ENCODE measurements at regions not wholly inside any gene's neighbourhood (a gene's known extent, or its start where the extent isn't known, plus 50 kb on each side); places are given as distances from the start of the nearest gene placed in this dataset.

- no peak for DNase-seq
These were observed 1353.2 kb upstream of the ADGRL2 start for GRCh38 chr1:80447526-80447925.

GRCh38 chr1:80445033-80445432 lies 1355.7 kb upstream of the ADGRL2 start:
- DNase-seq: no peak

- no peak for DNase-seq
These were observed 1356.6 kb upstream of the ADGRL2 start for GRCh38 chr1:80444171-80444570.

- no peak for DNase-seq
These were observed 1359.1 kb upstream of the ADGRL2 start for GRCh38 chr1:80441664-80442063.

GRCh38 chr1:80436851-80437250 lies 1363.9 kb upstream of the ADGRL2 start:
- DNase-seq: no peak

- DNase-seq: no peak
These were observed 1372.9 kb upstream of the ADGRL2 start for GRCh38 chr1:80427881-80428280.

- DNase-seq: no peak
These were observed 1376.5 kb upstream of the ADGRL2 start for GRCh38 chr1:80424249-80424648.

- no peak for DNase-seq
These were observed 1382.6 kb upstream of the ADGRL2 start for GRCh38 chr1:80418134-80418533.

GRCh38 chr1:80417671-80418070 lies 1383.1 kb upstream of the ADGRL2 start:
- no peak for DNase-seq

- no peak for DNase-seq
These were observed 1386.8 kb upstream of the ADGRL2 start for GRCh38 chr1:80413969-80414368.

- DNase-seq: no peak
These were observed 1390.5 kb upstream of the ADGRL2 start for GRCh38 chr1:80410233-80410632.

- DNase-seq: no peak
These were observed 1397.0 kb upstream of the ADGRL4 start for GRCh38 chr1:80403471-80403893.

- no peak for DNase-seq
These were observed 1396.1 kb upstream of the ADGRL4 start for GRCh38 chr1:80402625-80403024.

GRCh38 chr1:80401757-80402156 lies 1395.2 kb upstream of the ADGRL4 start:
- no peak for DNase-seq

- DNase-seq: no peak
These were observed 1386.0 kb upstream of the ADGRL4 start for GRCh38 chr1:80392529-80392928.

- no peak for DNase-seq
These were observed 1379.1 kb upstream of the ADGRL4 start for GRCh38 chr1:80385650-80386049.

GRCh38 chr1:80384959-80385358 lies 1378.4 kb upstream of the ADGRL4 start:
- no peak for DNase-seq

- DNase-seq: no peak
These were observed 1377.7 kb upstream of the ADGRL4 start for GRCh38 chr1:80384083-80384830.

- no peak for DNase-seq
These were observed 1369.1 kb upstream of the ADGRL4 start for GRCh38 chr1:80375662-80376061.

GRCh38 chr1:80375109-80375508 lies 1368.6 kb upstream of the ADGRL4 start:
- no peak for DNase-seq

- DNase-seq: no peak
These were observed 1363.2 kb upstream of the ADGRL4 start for GRCh38 chr1:80369780-80370179.

- DNase-seq: no peak
These were observed 1360.5 kb upstream of the ADGRL4 start for GRCh38 chr1:80367058-80367457.

GRCh38 chr1:80365359-80366021 lies 1359.0 kb upstream of the ADGRL4 start:
- no peak for DNase-seq

GRCh38 chr1:80363689-80364475 lies 1357.4 kb upstream of the ADGRL4 start:
- DNase-seq: no peak

Measured in 8988T (cell line).